Peyer's patch (tissue), 4 donors: ENCODE measurements at regions not wholly inside any gene's neighbourhood (a gene's known extent, or its start where the extent isn't known, plus 50 kb on each side); places are given as distances from the start of the nearest gene placed in this dataset.
"Not testable (repeated sequence)": the region's sequence is repeated elsewhere in the genome, so short reads cannot be mapped to it uniquely, and the experiment has no call there.

Source experiments
- DNase-seq, 3 donors: peaks; one replicate each; pipeline ENCODE4 v3.0.0-alpha.2; 2017 to 2019
- H3K27ac ChIP-seq, 4 donors: fragments of 200-600 bp; sonication (generic); one replicate each; pipeline ENCODE4 v1.5.1; 2016 to 2019
- H3K27me3 ChIP-seq, 2 donors: fragments of 200-600 bp; sonication (generic); one replicate each; pipeline ENCODE4 v1.5.1; 2019
- H3K36me3 ChIP-seq, 3 donors: fragments of 200-600 bp; sonication (generic); one replicate each; pipeline ENCODE4 v1.5.1; 2016 to 2019
- H3K4me1 ChIP-seq, 4 donors: fragments of 200-600 bp; sonication (generic); one replicate each; pipeline ENCODE4 v1.5.1; 2016 to 2019
- H3K4me3 ChIP-seq, 4 donors: fragments of 200-600 bp; sonication (generic); 1 replicate in 3 of 4; 2 replicates in 1 of 4; pipeline ENCODE4 v1.5.1; 2016 to 2019; ENCODE audit warnings: mild to moderate bottlenecking in 1 of 4
- H3K9me3 ChIP-seq, 4 donors: fragments of 200-600 bp; sonication (generic); one replicate each; pipeline ENCODE4 v1.5.1; 2016 to 2019; ENCODE audit warnings: mild to moderate bottlenecking in 1 of 4
- POLR2A ChIP-seq, 2 donors: fragments of 450-650 bp; IDR thresholded peaks; one replicate each; pipeline ENCODE4 v1.5.1; 2017; ENCODE audit warnings: antibody characterized with exemption in 2 of 2, mild to moderate bottlenecking in 2 of 2, moderate library complexity in 2 of 2
- TF ChIP-seq, protein P1 (sequence below), 6 experiments: fragments of 450-650 bp in 4 of 6; fragments of 200-600 bp in 2 of 6; sonication (generic) in 1 of 6; IDR thresholded peaks; one replicate each; pipeline ENCODE4 v1.5.1; 2017 to 2019; ENCODE audit warnings: antibody characterized with exemption in 6 of 6, mild to moderate bottlenecking in 3 of 6, moderate library complexity in 1 of 6

DNA sequence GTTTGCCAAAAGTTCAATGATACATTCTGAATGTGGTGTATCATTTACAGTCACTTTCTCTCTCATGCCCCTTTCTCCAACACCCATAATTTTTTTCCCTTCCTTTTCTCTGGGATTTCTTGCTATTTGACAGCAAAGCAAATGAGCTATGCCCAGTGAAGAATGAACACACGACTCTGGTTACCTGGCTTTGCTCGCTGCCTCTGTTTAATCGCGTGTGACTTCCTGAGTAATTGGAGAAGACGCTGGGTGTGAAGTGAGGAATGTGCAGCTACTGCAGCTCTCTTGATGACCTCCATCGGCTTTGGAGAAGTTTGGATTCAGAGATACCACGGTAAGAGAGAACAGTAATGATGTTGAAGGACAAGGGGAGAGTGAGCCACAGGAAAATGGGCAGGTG lies 651.8 kb downstream of the KIF4B start:
- no peaks in the 10 kb centered on the region for H3K27me3 ChIP-seq
- no peak for DNase-seq
- H3K4me1 ChIP-seq, result no peaks in the 10 kb centered on the region

DNA sequence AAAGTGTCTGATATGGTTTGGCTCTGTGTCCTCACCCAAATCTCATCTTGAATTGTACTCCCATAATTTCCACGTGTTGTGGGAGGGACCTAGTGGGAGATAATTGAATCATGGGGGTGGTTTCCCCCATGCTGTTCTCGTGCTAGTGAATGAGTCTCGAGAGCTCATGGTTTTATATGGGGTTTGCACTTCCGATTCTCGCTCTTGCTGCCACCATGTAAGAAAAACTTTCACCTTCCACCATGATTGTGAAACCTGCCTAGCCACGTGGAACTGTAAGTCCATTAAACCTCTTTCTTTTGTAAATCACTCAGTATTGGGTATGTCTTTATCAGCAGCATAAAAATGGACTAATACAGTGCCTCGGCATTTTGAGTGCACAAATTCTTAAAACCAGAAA lies 655.0 kb upstream of the SGCD start:
- H3K27me3 ChIP-seq, DNase-seq: not testable (repeated sequence)

More for the DNA sequence above, 651.8 kb downstream of the KIF4B start:
- Histone ChIP-seq H3K27ac (no peak overlapping the region), H3K9me3 (no peaks in the 10 kb centered on the region), H3K36me3 (no peaks in the 10 kb centered on the region), H3K4me3 (no peak overlapping the region)
- TF ChIP-seq POLR2A (IDR thresholded peaks at IDR 0.05), result no peak

DNA sequence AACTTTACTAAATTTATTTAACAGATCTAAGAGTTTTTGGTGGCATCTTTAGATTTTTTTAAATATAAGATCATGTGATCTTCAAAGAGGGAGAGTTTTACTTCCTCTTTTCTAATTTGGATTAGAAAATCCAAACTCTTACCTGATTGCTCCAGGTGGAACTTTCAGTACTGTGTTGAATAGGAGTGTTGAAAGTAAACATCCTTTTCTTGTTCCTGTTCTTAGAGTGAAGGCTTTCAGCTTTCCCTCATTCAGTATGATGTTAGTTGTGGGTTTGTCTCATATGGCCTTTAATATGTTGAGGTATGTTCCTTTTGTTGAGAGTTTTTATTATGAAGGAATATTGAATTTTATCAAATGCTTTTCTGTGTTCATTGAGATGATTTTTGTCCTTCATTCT lies 650.0 kb upstream of the SGCD start:
- no peaks in the 10 kb centered on the region for H3K4me1 ChIP-seq
- H3K36me3 ChIP-seq, result no peaks in the 10 kb centered on the region
- H3K27ac ChIP-seq, result no peak overlapping the region
- no peak for DNase-seq
- TF ChIP-seq, protein P1, sequence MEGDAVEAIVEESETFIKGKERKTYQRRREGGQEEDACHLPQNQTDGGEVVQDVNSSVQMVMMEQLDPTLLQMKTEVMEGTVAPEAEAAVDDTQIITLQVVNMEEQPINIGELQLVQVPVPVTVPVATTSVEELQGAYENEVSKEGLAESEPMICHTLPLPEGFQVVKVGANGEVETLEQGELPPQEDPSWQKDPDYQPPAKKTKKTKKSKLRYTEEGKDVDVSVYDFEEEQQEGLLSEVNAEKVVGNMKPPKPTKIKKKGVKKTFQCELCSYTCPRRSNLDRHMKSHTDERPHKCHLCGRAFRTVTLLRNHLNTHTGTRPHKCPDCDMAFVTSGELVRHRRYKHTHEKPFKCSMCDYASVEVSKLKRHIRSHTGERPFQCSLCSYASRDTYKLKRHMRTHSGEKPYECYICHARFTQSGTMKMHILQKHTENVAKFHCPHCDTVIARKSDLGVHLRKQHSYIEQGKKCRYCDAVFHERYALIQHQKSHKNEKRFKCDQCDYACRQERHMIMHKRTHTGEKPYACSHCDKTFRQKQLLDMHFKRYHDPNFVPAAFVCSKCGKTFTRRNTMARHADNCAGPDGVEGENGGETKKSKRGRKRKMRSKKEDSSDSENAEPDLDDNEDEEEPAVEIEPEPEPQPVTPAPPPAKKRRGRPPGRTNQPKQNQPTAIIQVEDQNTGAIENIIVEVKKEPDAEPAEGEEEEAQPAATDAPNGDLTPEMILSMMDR (IDR thresholded peaks at IDR 0.05), result no peak
- TF ChIP-seq POLR2A (IDR thresholded peaks at IDR 0.05), result no peak
- H3K9me3 ChIP-seq, result no peaks in the 10 kb centered on the region
- H3K27me3 ChIP-seq, result no peaks in the 10 kb centered on the region
- H3K4me3 ChIP-seq, result no peak overlapping the region

More for the DNA sequence above, 655.0 kb upstream of the SGCD start:
- not testable (repeated sequence) for H3K36me3 ChIP-seq, H3K4me1 ChIP-seq, H3K4me3 ChIP-seq, H3K27ac ChIP-seq, H3K9me3 ChIP-seq

DNA sequence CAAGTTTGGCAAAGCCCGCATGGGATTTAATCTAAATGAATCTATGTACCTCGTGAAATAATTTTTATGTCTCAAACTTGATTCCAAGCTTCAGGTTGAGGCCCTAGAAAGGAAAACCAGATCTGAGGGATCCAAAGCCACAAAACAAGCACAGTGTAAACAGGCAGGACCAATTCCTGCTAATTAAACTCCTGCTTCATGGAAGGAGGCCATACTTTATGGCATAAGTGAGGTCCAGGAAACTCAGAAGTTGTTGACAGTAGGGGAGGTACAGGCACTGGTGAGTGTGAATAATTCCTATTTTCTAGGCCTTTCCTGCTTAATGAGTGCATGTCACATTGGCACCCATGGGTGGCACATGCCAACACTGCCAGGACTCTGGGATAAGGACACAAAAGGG lies 648.6 kb upstream of the SGCD start:
- no peak for DNase-seq
- no peak for TF ChIP-seq POLR2A (IDR thresholded peaks at IDR 0.05)
- TF ChIP-seq, protein P1 (IDR thresholded peaks at IDR 0.05), result no peak
- H3K36me3 ChIP-seq, result no peaks in the 10 kb centered on the region
- H3K27me3 ChIP-seq, result no peaks in the 10 kb centered on the region
- H3K4me1 ChIP-seq, result no peaks in the 10 kb centered on the region
- no peak overlapping the region for H3K27ac ChIP-seq
- no peak overlapping the region for H3K4me3 ChIP-seq
- no peaks in the 10 kb centered on the region for H3K9me3 ChIP-seq

DNA sequence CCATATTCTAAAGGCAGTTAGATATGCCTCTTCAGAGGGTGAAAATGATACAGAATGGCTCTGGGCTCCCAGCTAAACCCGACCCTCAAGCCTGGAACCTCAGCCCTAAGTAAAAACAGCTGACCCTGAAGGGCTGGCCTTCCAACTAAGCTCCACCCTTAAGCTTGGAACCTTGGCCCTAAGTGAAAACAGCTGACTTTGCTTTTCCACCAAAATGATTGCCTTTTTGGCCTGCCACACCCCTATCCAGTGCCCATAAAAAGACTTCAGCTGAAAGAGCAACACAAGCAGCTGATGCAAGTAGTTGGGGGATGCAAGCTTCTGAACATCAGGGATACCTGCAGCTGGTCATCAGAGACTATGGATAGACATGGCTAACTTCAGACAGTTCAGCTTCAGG lies 647.4 kb upstream of the SGCD start:
- TF ChIP-seq POLR2A (IDR thresholded peaks at IDR 0.05), result no peak
- TF ChIP-seq, protein P1 (IDR thresholded peaks at IDR 0.05), result no peak
- H3K27me3 ChIP-seq, result no peaks in the 10 kb centered on the region
- H3K4me1 ChIP-seq, result no peaks in the 10 kb centered on the region

DNA sequence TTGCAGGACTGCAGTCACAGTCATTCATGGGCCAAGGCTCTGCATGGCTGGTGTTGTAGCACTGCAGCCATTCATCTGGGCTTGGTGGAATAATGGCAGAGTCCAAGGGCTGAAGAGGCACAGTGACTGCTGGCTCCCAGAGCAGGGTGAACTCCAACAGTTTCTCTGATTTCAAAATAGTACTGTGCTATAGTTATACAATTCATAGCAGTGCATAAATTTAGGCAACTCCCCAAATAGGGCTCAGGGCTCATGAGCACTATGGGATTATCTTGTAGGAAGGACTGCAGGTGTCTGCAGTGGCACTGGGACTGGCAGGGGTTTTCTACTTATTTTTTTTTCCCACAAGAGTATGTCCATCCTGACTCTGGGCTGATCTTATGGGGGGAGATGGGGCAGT lies 642.5 kb upstream of the SGCD start:
- Histone ChIP-seq H3K4me1 (no peaks in the 10 kb centered on the region), H3K27me3 (no peaks in the 10 kb centered on the region), H3K27ac (no peak overlapping the region), H3K9me3 (no peaks in the 10 kb centered on the region), H3K36me3 (no peaks in the 10 kb centered on the region), H3K4me3 (no peak overlapping the region)
- TF ChIP-seq POLR2A (IDR thresholded peaks at IDR 0.05), result no peak
- TF ChIP-seq, protein P1 (IDR thresholded peaks at IDR 0.05), result no peak
- no peak for DNase-seq

More for the DNA sequence above, 647.4 kb upstream of the SGCD start:
- Histone ChIP-seq H3K36me3 (no peaks in the 10 kb centered on the region), H3K27ac (no peak overlapping the region), H3K4me3 (no peak overlapping the region), H3K9me3 (no peaks in the 10 kb centered on the region)
- DNase-seq, result no peak

DNA sequence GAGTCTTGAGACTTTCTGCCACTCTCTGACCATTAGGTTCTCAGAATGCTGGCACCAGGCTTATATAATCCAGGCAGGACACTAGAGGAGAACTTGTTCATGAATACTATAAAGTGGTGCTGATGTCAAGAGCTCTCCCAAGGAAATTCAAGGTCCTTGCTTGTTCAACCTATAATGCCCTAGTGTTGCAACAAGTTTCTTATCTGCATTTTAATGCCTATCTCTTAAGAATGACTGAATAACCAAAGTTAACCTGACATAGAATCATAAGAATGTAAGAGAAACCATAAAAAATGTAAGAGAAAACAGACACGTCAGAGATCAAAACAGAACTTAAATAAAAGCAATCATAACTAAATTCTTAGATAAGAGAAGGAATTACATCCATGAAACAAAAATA lies 640.8 kb upstream of the SGCD start:
- Histone ChIP-seq H3K9me3 (no peaks in the 10 kb centered on the region), H3K36me3 (no peaks in the 10 kb centered on the region), H3K27ac (no peak overlapping the region), H3K27me3 (no peaks in the 10 kb centered on the region), H3K4me1 (no peaks in the 10 kb centered on the region), H3K4me3 (no peak overlapping the region)
- TF ChIP-seq, protein P1 (IDR thresholded peaks at IDR 0.05), result no peak
- TF ChIP-seq POLR2A (IDR thresholded peaks at IDR 0.05), result no peak
- no peak for DNase-seq
